ENCODE measurements at regions not wholly inside any gene's neighbourhood (a gene's known extent, or its start where the extent isn't known, plus 50 kb on each side); places are given as distances from the start of the nearest gene placed in this dataset.

DNA sequence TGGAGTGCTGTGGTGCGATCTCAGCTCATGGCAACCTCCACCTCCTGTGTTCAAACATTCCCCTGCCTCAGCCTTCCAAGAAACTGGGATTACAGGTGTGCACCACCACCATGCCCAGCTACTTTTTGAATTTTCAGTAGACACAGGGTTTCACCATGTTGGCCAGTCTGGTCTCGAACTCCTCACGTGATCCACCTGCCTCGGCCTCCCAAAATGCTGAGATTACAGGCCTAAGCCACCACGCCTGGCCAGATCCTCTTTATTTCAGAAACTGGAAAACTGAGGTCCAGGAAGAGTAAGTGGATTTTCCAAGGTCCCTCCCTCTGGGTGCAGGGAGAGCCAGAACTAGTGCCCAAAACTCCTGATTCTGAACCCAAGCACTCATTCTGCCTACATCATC lies 413.1 kb upstream of the AUTS2 start:
- H2AFZ ChIP-seq (ENCODE audit: low read length) = no peak overlapping the region
- no peaks in the 10 kb centered on the region for H3K27me3 ChIP-seq (ENCODE audit: control insufficient read depth, insufficient read depth, low read length)
- no peak for TF ChIP-seq EZH2 (IDR thresholded peaks at IDR 0.05; ENCODE audit: low read length, missing control alignments)
- TF ChIP-seq, protein P1, sequence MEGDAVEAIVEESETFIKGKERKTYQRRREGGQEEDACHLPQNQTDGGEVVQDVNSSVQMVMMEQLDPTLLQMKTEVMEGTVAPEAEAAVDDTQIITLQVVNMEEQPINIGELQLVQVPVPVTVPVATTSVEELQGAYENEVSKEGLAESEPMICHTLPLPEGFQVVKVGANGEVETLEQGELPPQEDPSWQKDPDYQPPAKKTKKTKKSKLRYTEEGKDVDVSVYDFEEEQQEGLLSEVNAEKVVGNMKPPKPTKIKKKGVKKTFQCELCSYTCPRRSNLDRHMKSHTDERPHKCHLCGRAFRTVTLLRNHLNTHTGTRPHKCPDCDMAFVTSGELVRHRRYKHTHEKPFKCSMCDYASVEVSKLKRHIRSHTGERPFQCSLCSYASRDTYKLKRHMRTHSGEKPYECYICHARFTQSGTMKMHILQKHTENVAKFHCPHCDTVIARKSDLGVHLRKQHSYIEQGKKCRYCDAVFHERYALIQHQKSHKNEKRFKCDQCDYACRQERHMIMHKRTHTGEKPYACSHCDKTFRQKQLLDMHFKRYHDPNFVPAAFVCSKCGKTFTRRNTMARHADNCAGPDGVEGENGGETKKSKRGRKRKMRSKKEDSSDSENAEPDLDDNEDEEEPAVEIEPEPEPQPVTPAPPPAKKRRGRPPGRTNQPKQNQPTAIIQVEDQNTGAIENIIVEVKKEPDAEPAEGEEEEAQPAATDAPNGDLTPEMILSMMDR (conservative IDR thresholded peaks at IDR 0.05 in 1 of 2, IDR thresholded peaks at IDR 0.05 in 1 of 2; ENCODE audit: low read depth in 1 of 2, low read length in 2 of 2) = no peak
- no peaks in the 10 kb centered on the region for H3K36me3 ChIP-seq (ENCODE audit: control insufficient read depth, insufficient read depth, low read length)
- no peaks in the 10 kb centered on the region for H3K79me2 ChIP-seq (ENCODE audit: control insufficient read depth, insufficient read depth, low read length)
- H3K27ac ChIP-seq (ENCODE audit: insufficient read depth, low read length) = no peak overlapping the region
- no peak overlapping the region for H3K9ac ChIP-seq (ENCODE audit: insufficient read depth, low read length)
- no peak overlapping the region for H3K4me2 ChIP-seq (ENCODE audit: extremely low read depth, insufficient read depth, low read length)
- H4K20me1 ChIP-seq (ENCODE audit: control insufficient read depth, extremely low read depth, insufficient read depth, low read length) = no peaks in the 10 kb centered on the region
- H3K4me1 ChIP-seq (ENCODE audit: control insufficient read depth, extremely low read depth, insufficient read depth, low read length) = no peaks in the 10 kb centered on the region
- H3K4me3 ChIP-seq (replicated peaks in 1 of 4; ENCODE audit: control extremely low read depth in 1 of 4, insufficient read depth in 1 of 4, low read depth in 3 of 4, low read length in 4 of 4) = no peak overlapping the region
- DNase-seq (ENCODE audit: low read depth in 2 of 2) = no peak
- H3K9me3 ChIP-seq (ENCODE audit: control insufficient read depth, insufficient read depth, low read depth, low read length) = no peaks in the 10 kb centered on the region

DNA sequence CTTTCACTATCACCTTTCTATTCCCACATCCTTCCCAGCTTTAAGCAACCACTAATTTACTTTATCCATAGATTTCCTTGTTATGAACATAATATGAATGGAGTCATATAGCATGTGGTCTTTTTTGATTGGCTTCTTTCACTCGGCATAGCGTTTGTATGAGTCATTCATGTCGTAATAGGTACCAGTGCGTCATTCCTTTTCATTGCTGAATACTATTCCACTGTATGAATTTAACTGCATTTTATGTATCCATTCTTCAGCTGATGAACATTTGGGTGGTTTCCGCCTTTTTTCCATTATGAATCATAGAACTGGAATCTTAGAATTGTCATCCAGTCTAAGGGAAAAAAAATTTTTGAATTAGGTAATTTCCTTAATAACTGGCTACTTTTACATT lies 411.3 kb upstream of the AUTS2 start:
- no peak for DNase-seq (ENCODE audit: low read depth in 2 of 2)
- Histone ChIP-seq H3K9me3 (ENCODE audit: control insufficient read depth, insufficient read depth, low read depth, low read length) (no peaks in the 10 kb centered on the region), H3K9ac (ENCODE audit: insufficient read depth, low read length) (no peak overlapping the region), H3K79me2 (ENCODE audit: control insufficient read depth, insufficient read depth, low read length) (no peaks in the 10 kb centered on the region), H3K36me3 (ENCODE audit: control insufficient read depth, insufficient read depth, low read length) (no peaks in the 10 kb centered on the region), H3K4me1 (ENCODE audit: control insufficient read depth, extremely low read depth, insufficient read depth, low read length) (no peaks in the 10 kb centered on the region), H3K4me3 (replicated peaks in 1 of 4; ENCODE audit: control extremely low read depth in 1 of 4, insufficient read depth in 1 of 4, low read depth in 3 of 4, low read length in 4 of 4) (no peak overlapping the region), H4K20me1 (ENCODE audit: control insufficient read depth, extremely low read depth, insufficient read depth, low read length) (no peaks in the 10 kb centered on the region), H2AFZ (ENCODE audit: low read length) (no peak overlapping the region), H3K27me3 (ENCODE audit: control insufficient read depth, insufficient read depth, low read length) (no peaks in the 10 kb centered on the region), H3K4me2 (ENCODE audit: extremely low read depth, insufficient read depth, low read length) (no peak overlapping the region), H3K27ac (ENCODE audit: insufficient read depth, low read length) (no peak overlapping the region)
- TF ChIP-seq, protein P1 (conservative IDR thresholded peaks at IDR 0.05 in 1 of 2, IDR thresholded peaks at IDR 0.05 in 1 of 2; ENCODE audit: low read depth in 1 of 2, low read length in 2 of 2) = no peak
- no peak for TF ChIP-seq EZH2 (IDR thresholded peaks at IDR 0.05; ENCODE audit: low read length, missing control alignments)

GRCh38 chr7:69187824-69188333 lies 410.4 kb upstream of the AUTS2 start:
- no peak overlapping the region for H3K9ac ChIP-seq (ENCODE audit: insufficient read depth, low read length)
- no peaks in the 10 kb centered on the region for H3K4me1 ChIP-seq (ENCODE audit: control insufficient read depth, extremely low read depth, insufficient read depth, low read length)
- H3K27me3 ChIP-seq (ENCODE audit: control insufficient read depth, insufficient read depth, low read length) = no peaks in the 10 kb centered on the region
- H3K27ac ChIP-seq (ENCODE audit: insufficient read depth, low read length) = no peak overlapping the region
- DNase-seq (ENCODE audit: low read depth in 2 of 2) = peak in 1 of 2 donors; percentile 34
- no peaks in the 10 kb centered on the region for H3K79me2 ChIP-seq (ENCODE audit: control insufficient read depth, insufficient read depth, low read length)
- no peak for TF ChIP-seq EZH2 (IDR thresholded peaks at IDR 0.05; ENCODE audit: low read length, missing control alignments)
- TF ChIP-seq, protein P1 (conservative IDR thresholded peaks at IDR 0.05 in 1 of 2, IDR thresholded peaks at IDR 0.05 in 1 of 2; ENCODE audit: low read depth in 1 of 2, low read length in 2 of 2) = no peak
- no peak overlapping the region for H3K4me2 ChIP-seq (ENCODE audit: extremely low read depth, insufficient read depth, low read length)
- H2AFZ ChIP-seq (ENCODE audit: low read length) = no peak overlapping the region
- H3K4me3 ChIP-seq (replicated peaks in 1 of 4; ENCODE audit: control extremely low read depth in 1 of 4, insufficient read depth in 1 of 4, low read depth in 3 of 4, low read length in 4 of 4) = no peak overlapping the region
- no peaks in the 10 kb centered on the region for H3K9me3 ChIP-seq (ENCODE audit: control insufficient read depth, insufficient read depth, low read depth, low read length)
- no peaks in the 10 kb centered on the region for H3K36me3 ChIP-seq (ENCODE audit: control insufficient read depth, insufficient read depth, low read length)
- H4K20me1 ChIP-seq (ENCODE audit: control insufficient read depth, extremely low read depth, insufficient read depth, low read length) = no peaks in the 10 kb centered on the region

All from fibroblast of lung (primary cell).